ENCODE measurements at regions not wholly inside any gene's neighbourhood (a gene's known extent, or its start where the extent isn't known, plus 50 kb on each side); places are given as distances from the start of the nearest gene placed in this dataset.
"Not testable (repeated sequence)": the region's sequence is repeated elsewhere in the genome, so short reads cannot be mapped to it uniquely, and the experiment has no call there.

- TF ChIP-seq, protein P1, sequence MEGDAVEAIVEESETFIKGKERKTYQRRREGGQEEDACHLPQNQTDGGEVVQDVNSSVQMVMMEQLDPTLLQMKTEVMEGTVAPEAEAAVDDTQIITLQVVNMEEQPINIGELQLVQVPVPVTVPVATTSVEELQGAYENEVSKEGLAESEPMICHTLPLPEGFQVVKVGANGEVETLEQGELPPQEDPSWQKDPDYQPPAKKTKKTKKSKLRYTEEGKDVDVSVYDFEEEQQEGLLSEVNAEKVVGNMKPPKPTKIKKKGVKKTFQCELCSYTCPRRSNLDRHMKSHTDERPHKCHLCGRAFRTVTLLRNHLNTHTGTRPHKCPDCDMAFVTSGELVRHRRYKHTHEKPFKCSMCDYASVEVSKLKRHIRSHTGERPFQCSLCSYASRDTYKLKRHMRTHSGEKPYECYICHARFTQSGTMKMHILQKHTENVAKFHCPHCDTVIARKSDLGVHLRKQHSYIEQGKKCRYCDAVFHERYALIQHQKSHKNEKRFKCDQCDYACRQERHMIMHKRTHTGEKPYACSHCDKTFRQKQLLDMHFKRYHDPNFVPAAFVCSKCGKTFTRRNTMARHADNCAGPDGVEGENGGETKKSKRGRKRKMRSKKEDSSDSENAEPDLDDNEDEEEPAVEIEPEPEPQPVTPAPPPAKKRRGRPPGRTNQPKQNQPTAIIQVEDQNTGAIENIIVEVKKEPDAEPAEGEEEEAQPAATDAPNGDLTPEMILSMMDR (conservative IDR thresholded peaks at IDR 0.05; ENCODE audit: low read depth, low read length) = not testable (repeated sequence)
- not testable (repeated sequence) for TF ChIP-seq EZH2 (IDR thresholded peaks at IDR 0.05; ENCODE audit: low read length, unreplicated experiment)
Measured at GRCh38 chr6:57904356-57904755, 586.9 kb downstream of the PRIM2 start.
